NCI-H526 (cell line): ENCODE measurements at regions not wholly inside any gene's neighbourhood (a gene's known extent, or its start where the extent isn't known, plus 50 kb on each side); places are given as distances from the start of the nearest gene placed in this dataset.
A peak's percentile ranks its signal among the peaks of the same experiment; 100 is the strongest.
"Not testable (repeated sequence)": the region's sequence is repeated elsewhere in the genome, so short reads cannot be mapped to it uniquely, and the experiment has no call there.

Experiments
- DNase-seq, 2 experiments: peaks; one replicate each; lab custom pipeline; 2025; lab: John Stamatoyannopoulos, UW

GRCh38 chr2:189309331-189309730 is 129.8 kb upstream of the COL5A2 start:
- no peak for DNase-seq

- DNase-seq, result no peak
Observed at GRCh38 chr2:189312211-189312610, 129.1 kb upstream of the WDR75 start.

GRCh38 chr2:189312643-189313042 is 128.6 kb upstream of the WDR75 start:
- DNase-seq, result no peak

GRCh38 chr2:189318761-189319160 is 122.5 kb upstream of the WDR75 start:
- DNase-seq, result peak; percentile 3 to 20

- not testable (repeated sequence) for DNase-seq
Observed at GRCh38 chr2:189319424-189319823, 121.8 kb upstream of the WDR75 start.

- no peak for DNase-seq
Observed at GRCh38 chr2:189327879-189328847, 113.1 kb upstream of the WDR75 start.

GRCh38 chr2:189328848-189329245 is 112.4 kb upstream of the WDR75 start:
- no peak for DNase-seq

- no peak for DNase-seq
Observed at GRCh38 chr2:189336276-189336975, 104.8 kb upstream of the WDR75 start.

GRCh38 chr2:189337656-189338055 is 103.6 kb upstream of the WDR75 start:
- no peak for DNase-seq

- DNase-seq, result no peak
Observed at GRCh38 chr2:189338115-189338514, 103.2 kb upstream of the WDR75 start.

GRCh38 chr2:189341077-189341476 is 100.2 kb upstream of the WDR75 start:
- DNase-seq, result no peak

- no peak for DNase-seq
Observed at GRCh38 chr2:189344043-189344442, 97.2 kb upstream of the WDR75 start.

GRCh38 chr2:189347540-189347939 is 93.7 kb upstream of the WDR75 start:
- DNase-seq, result peak in 1 of 2 experiments; percentile 10

- DNase-seq, result no peak
Observed at GRCh38 chr2:189348369-189348768, 92.9 kb upstream of the WDR75 start.

GRCh38 chr2:189350540-189351209 is 90.6 kb upstream of the WDR75 start:
- no peak for DNase-seq

- DNase-seq, result not testable (repeated sequence)
Observed at GRCh38 chr2:189351933-189352332, 89.3 kb upstream of the WDR75 start.

- DNase-seq, result not testable (repeated sequence)
Observed at GRCh38 chr2:189357375-189357774, 83.9 kb upstream of the WDR75 start.

- DNase-seq, result no peak
Observed at GRCh38 chr2:189360861-189361260, 80.4 kb upstream of the WDR75 start.

GRCh38 chr2:189362283-189362682 is 79.0 kb upstream of the WDR75 start:
- DNase-seq, result no peak

- no peak for DNase-seq
Observed at GRCh38 chr2:189363559-189363958, 77.7 kb upstream of the WDR75 start.

GRCh38 chr2:189364607-189365006 is 76.7 kb upstream of the WDR75 start:
- no peak for DNase-seq

- no peak for DNase-seq
Observed at GRCh38 chr2:189366349-189366748, 74.9 kb upstream of the WDR75 start.

- no peak for DNase-seq
Observed at GRCh38 chr2:189367343-189367742, 73.9 kb upstream of the WDR75 start.
